Kidney (tissue), 13 donors: ENCODE measurements at regions not wholly inside any gene's neighbourhood (a gene's known extent, or its start where the extent isn't known, plus 50 kb on each side); places are given as distances from the start of the nearest gene placed in this dataset.

ENCODE experiments used
- DNase-seq, 5 donors: peaks; one replicate each; pipeline ENCODE4 v3.0.0-alpha.2; 2013 to 2020
- FAIRE-seq: peaks from 2 replicates; lab custom pipeline; 2012; peaks lifted over from hg19 to GRCh38; lab: Jason Lieb, UNC
- H3K27ac ChIP-seq, 2 donors: one replicate each; pipeline ENCODE4 v1.7.0; 2013; ENCODE audit warnings: low read depth in 2 of 2, low read length in 2 of 2, inconsistent platforms in 1 of 2
- H3K27me3 ChIP-seq: one replicate; pipeline ENCODE4 v1.7.1; 2013; ENCODE audit warnings: low read length, inconsistent platforms; ENCODE audit not compliant: control insufficient read depth, insufficient read depth
- H3K36me3 ChIP-seq, 3 donors: one replicate each; pipeline versions ENCODE4 v1.7.0 to v1.7.1; 2013; ENCODE audit warnings: low read length in 3 of 3, control low read depth in 1 of 3, inconsistent platforms in 1 of 3; ENCODE audit not compliant: insufficient read depth in 3 of 3, control insufficient read depth in 2 of 3
- H3K4me1 ChIP-seq, 3 donors: one replicate each; pipeline versions ENCODE4 v1.7.0 to v1.7.1; 2013; ENCODE audit warnings: low read length in 3 of 3, inconsistent platforms in 1 of 3, low read depth in 1 of 3; ENCODE audit not compliant: control insufficient read depth in 2 of 3, insufficient read depth in 2 of 3
- H3K4me3 ChIP-seq, 3 donors: one replicate each; pipeline versions ENCODE4 v1.7.0 to v1.8.1; 2013; ENCODE audit warnings: low read length in 3 of 3, control low read depth in 1 of 3, inconsistent platforms in 1 of 3
- H3K9ac ChIP-seq, 3 donors: one replicate each; pipeline versions ENCODE4 v1.7.0 to v1.7.1; 2013; ENCODE audit warnings: low read length in 3 of 3, control low read depth in 1 of 3, inconsistent platforms in 1 of 3
- H3K9me3 ChIP-seq, 3 donors: one replicate each; pipeline versions ENCODE4 v1.7.0 to v1.7.1; 2013; ENCODE audit warnings: low read length in 3 of 3, control low read depth in 1 of 3, inconsistent platforms in 1 of 3; ENCODE audit not compliant: control insufficient read depth in 2 of 3, insufficient read depth in 1 of 3
- intact Hi-C: fragments of 100-400 bp; cut with DNase I; formaldehyde crosslinking; loops from one replicate; pipeline ENCODE4 v1.11.1; 2022
- TF ChIP-seq, protein P1 (sequence below): IDR thresholded peaks from 3 replicates; pipeline ENCODE4 v1.5.1; 2012; ENCODE audit warnings: mild to moderate bottlenecking, moderate library complexity, borderline replicate concordance; ENCODE audit not compliant: insufficient read depth; ENCODE audit errors: extremely low read depth
- donor health status: control.
- donor health status: control.
- donor health status: control.
- donor health status: control.
- donor health status: control.
- donor health status: DM: yes; HTN: yes; CAD: no.
- donor health status: Normal renal cell carcinoma (clear cell type).

DNA sequence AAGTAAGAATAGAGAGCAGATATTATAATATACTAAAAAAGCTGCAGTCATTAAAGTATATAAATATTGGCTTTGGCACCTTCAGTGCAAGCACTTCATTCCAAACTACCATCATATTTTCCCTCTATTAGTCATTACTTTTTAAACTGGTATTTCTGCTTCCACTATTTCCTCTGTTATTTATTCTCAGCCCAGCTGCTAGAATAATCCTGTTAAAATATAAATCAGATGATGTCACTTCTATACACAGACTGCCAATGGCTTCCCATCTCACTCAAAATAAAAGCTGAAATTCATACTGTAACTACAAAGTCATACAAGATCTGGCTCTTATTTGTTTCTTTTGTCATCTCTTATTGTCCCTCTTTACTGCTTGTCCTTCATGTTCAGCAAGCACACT, 432.9 kb downstream of the TLE4 start:
- FAIRE-seq (no peak), DNase-seq (no peak)
- Histone ChIP-seq H3K36me3 (no peaks in the 10 kb centered on the region), H3K4me3 (no peak overlapping the region), H3K4me1 (peaks cover 0 to 2% (median 0%) of the 10 kb centered on the region in 3 donors), H3K9me3 (no peaks in the 10 kb centered on the region), H3K9ac (no peak overlapping the region), H3K27ac (no peak overlapping the region), H3K27me3 (no peaks in the 10 kb centered on the region)
- TF ChIP-seq, protein P1, sequence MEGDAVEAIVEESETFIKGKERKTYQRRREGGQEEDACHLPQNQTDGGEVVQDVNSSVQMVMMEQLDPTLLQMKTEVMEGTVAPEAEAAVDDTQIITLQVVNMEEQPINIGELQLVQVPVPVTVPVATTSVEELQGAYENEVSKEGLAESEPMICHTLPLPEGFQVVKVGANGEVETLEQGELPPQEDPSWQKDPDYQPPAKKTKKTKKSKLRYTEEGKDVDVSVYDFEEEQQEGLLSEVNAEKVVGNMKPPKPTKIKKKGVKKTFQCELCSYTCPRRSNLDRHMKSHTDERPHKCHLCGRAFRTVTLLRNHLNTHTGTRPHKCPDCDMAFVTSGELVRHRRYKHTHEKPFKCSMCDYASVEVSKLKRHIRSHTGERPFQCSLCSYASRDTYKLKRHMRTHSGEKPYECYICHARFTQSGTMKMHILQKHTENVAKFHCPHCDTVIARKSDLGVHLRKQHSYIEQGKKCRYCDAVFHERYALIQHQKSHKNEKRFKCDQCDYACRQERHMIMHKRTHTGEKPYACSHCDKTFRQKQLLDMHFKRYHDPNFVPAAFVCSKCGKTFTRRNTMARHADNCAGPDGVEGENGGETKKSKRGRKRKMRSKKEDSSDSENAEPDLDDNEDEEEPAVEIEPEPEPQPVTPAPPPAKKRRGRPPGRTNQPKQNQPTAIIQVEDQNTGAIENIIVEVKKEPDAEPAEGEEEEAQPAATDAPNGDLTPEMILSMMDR, result no peak
- intact Hi-C loops, result no loop called here

DNA sequence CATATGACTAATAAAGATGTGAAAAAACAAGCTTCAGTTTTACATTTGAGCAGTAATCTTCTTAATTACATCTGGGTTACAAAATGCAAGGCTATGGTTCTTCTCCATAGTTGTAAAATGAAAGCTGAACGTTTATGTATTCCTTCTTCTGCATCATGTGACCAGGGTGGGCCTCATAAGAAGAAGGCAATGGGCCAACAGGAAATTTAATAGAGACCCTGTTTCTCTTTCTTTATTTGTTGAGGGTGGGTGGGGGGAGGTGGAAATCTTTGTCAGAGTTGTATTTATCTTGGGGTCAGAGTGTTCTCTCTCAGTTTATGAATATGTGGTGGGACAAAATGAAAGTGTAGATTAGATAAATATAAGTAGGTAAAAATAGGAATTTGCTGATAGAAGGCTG, 418.8 kb downstream of the TLE4 start:
- intact Hi-C loops, result no loop called here
- Histone ChIP-seq H3K4me3 (peak overlapping the region in 2 of 3 donors; percentile 60 to 64), H3K27ac (peak overlapping the region; percentile 10 to 73), H3K27me3 (no peaks in the 10 kb centered on the region), H3K9me3 (no peaks in the 10 kb centered on the region), H3K4me1 (peaks cover 0 to 15% (median 4%) of the 10 kb centered on the region in 3 donors), H3K9ac (peak overlapping the region in 1 of 3 donors; percentile 24), H3K36me3 (no peaks in the 10 kb centered on the region)
- FAIRE-seq (no peak), DNase-seq (no peak)
- TF ChIP-seq, protein P1, result no peak

DNA sequence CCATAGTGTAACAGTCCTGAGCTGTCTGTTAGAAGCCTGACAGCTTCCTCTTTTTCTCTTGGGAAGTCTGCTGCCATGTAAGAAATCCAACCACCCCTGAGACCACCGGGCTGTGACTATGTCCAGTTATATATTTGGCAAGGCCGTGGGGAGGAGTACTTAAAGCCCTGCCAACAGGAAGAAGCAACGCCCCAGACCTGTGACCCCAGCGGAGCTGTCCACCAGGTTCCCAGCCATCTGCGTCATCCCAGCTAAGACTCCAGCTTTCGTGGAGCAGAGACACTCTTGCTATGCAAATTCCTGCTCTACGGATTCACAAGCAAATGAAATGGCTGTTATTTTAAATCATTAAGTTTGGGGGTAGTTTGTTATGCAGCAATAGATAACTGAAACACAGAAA, 417.3 kb downstream of the TLE4 start:
- Histone ChIP-seq H3K27me3 (no peaks in the 10 kb centered on the region), H3K4me3 (peak overlapping the region; percentile 14 to 64 (median 60)), H3K9ac (no peak overlapping the region), H3K27ac (peak overlapping the region; percentile 57 to 63), H3K9me3 (no peaks in the 10 kb centered on the region), H3K4me1 (peaks cover 0 to 15% (median 4%) of the 10 kb centered on the region in 3 donors), H3K36me3 (no peaks in the 10 kb centered on the region)
- TF ChIP-seq, protein P1, result no peak
- intact Hi-C loops, result no loop called here
- DNase-seq (peak; percentile 42 to 82 (median 69)), FAIRE-seq (no peak)

DNA sequence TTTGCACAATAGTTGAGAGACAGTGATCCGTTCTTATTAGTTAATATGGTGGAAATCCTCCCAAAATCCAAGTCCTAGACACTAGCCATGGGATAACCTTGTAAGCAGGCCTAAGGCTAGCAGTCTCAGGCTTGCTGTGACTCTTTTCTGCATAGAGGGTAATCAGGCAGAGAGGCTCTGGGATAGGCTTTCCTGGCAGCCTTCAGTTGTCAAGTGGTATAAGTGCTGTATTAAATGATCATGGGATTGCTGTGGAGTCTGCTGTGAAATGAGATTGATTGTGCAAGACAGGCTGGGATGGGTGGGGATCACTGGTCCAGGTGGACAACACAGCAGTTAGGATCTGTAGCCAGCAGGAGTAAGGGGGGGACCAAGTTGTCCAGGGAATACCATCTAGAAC, 416.4 kb downstream of the TLE4 start:
- Histone ChIP-seq H3K27ac (peak overlapping the region in 1 of 2 donors; percentile 25), H3K27me3 (no peaks in the 10 kb centered on the region), H3K36me3 (no peaks in the 10 kb centered on the region), H3K4me3 (no peak overlapping the region), H3K9me3 (no peaks in the 10 kb centered on the region), H3K4me1 (peaks cover 0 to 13% (median 4%) of the 10 kb centered on the region in 3 donors), H3K9ac (no peak overlapping the region)
- TF ChIP-seq, protein P1, result no peak
- DNase-seq (no peak), FAIRE-seq (no peak)
- intact Hi-C loops, result no loop called here
